Brain microvascular endothelial cell (primary cell): ENCODE measurements at regions not wholly inside any gene's neighbourhood (a gene's known extent, or its start where the extent isn't known, plus 50 kb on each side); places are given as distances from the start of the nearest gene placed in this dataset.
A peak's percentile ranks its signal among the peaks of the same experiment; 100 is the strongest.

ENCODE experiments used
- DNase-seq: peaks from one replicate; pipeline ENCODE4 v3.0.0-alpha.2; 2020
- H3K27ac ChIP-seq: fragments of 250-450 bp; sonication (Bioruptor Pico); 2 replicates; pipeline ENCODE4 v1.5.1; 2020; ENCODE audit warnings: mild to moderate bottlenecking, moderate library complexity
- H3K27me3 ChIP-seq: fragments of 250-450 bp; sonication (Bioruptor Pico); replicated peaks from 2 replicates; pipeline ENCODE4 v1.5.1; 2020; ENCODE audit warnings: mild to moderate bottlenecking
- H3K36me3 ChIP-seq: fragments of 250-450 bp; sonication (Bioruptor Pico); replicated peaks from 2 replicates; pipeline ENCODE4 v1.5.1; 2020; ENCODE audit warnings: mild to moderate bottlenecking
- H3K4me3 ChIP-seq: 2 replicates; pipeline ENCODE4 v1.5.1; 2011; ENCODE audit warnings: low read depth, mild to moderate bottlenecking, control low read depth, low read length, moderate library complexity
- CTCF ChIP-seq: IDR thresholded peaks from 2 replicates; pipeline ENCODE4 v1.5.1; 2011; ENCODE audit warnings: low read depth, mild to moderate bottlenecking, moderate library complexity, low read length, control low read depth, inconsistent platforms; ENCODE audit errors: missing control alignments
- in situ Hi-C: cut with HindIII; loops from 2 replicates; pipeline ENCODE4 v1.10.0; 2017; ENCODE audit warnings: low sequenced_read_pairs, low pct_ligation_motif_present

GRCh38 chr10:124280916-124281315, 137.8 kb downstream of the OAT start:
- Histone ChIP-seq H3K36me3 (no peaks in the 10 kb centered on the region), H3K4me3 (no peak overlapping the region), H3K27ac (no peak overlapping the region), H3K27me3 (no peaks in the 10 kb centered on the region)
- no peak for TF ChIP-seq CTCF
- no peak for DNase-seq
- in situ Hi-C loops = no loop called here

- Histone ChIP-seq H3K4me3 (no peak overlapping the region), H3K27me3 (no peaks in the 10 kb centered on the region), H3K27ac (no peak overlapping the region), H3K36me3 (no peaks in the 10 kb centered on the region)
- in situ Hi-C loops = no loop called here
- DNase-seq = no peak
- TF ChIP-seq CTCF = no peak
Measured at GRCh38 chr10:124279882-124280281, 138.8 kb downstream of the OAT start.

DNA sequence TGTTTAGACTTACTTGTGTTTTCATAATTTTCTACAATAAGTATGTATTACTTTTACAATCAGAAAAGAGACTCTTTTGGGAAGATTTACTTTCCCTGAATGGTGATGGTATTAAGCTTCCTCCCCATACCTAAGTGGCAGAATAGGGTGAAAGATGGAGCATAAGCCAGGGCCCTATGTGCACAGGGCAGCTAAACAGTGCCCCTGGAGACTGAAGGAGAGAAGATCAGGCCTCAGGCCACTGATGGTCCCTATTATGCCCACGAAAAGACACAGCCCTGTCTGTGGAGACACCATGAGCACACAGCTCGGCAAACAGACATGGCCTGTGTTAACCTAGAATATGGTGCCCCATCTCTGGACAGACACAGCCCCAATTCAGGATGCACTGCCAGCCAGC, 139.4 kb downstream of the OAT start:
- in situ Hi-C loops = no loop called here
- TF ChIP-seq CTCF = peak; percentile 21
- no peak overlapping the region for H3K27ac ChIP-seq
- H3K27me3 ChIP-seq = no peaks in the 10 kb centered on the region
- H3K36me3 ChIP-seq = no peaks in the 10 kb centered on the region
- H3K4me3 ChIP-seq = no peak overlapping the region
- DNase-seq = no peak

- in situ Hi-C loops = no loop called here
- TF ChIP-seq CTCF = no peak
- no peak overlapping the region for H3K4me3 ChIP-seq
- H3K27ac ChIP-seq = no peak overlapping the region
- no peak for DNase-seq
- no peaks in the 10 kb centered on the region for H3K27me3 ChIP-seq
- H3K36me3 ChIP-seq = no peaks in the 10 kb centered on the region
Measured at GRCh38 chr10:124278356-124278755, 140.4 kb downstream of the OAT start.

DNA sequence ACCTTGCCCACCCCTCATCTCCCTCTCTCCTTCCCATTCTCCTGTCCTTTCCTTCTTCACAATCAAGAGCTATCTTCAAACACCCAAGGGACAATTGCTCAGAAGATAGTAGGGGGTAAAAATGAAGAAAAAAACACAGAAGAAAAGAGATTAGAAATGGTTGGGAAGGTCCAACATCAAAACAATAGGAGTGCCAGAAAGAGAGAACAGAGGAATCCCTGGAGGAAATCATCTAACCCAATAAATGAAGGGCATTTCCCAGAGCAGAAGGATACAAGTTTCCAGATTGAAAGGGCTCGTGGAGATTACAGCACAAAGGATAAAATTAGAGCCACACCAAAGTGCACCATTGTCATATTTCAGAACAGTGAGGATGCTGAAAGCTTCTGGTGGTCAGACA, 145.6 kb downstream of the OAT start:
- in situ Hi-C loops = no loop called here
- Histone ChIP-seq H3K27ac (no peak overlapping the region), H3K36me3 (no peaks in the 10 kb centered on the region), H3K27me3 (no peaks in the 10 kb centered on the region), H3K4me3 (no peak overlapping the region)
- no peak for TF ChIP-seq CTCF
- DNase-seq = no peak

DNA sequence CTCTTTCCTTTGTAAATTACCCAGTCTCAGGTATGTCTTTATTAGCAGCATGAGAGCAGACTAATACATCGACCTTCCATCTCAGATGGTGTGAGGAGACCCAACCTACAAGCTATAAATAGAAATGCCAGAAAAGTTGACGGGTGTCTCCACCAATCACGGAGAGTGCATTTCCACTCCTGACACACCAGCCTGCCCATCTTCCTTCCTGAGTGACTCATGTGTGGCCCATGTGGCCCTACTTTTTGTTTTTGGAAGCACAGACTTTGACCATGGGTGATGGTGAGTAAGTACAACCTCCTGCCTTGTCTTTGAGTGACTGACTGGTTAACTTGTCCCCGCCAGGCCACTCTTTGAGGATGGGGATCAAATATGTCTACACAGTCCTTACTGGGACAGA, 147.0 kb downstream of the OAT start:
- TF ChIP-seq CTCF = no peak
- in situ Hi-C loops = no loop called here
- Histone ChIP-seq H3K4me3 (no peak overlapping the region), H3K27ac (no peak overlapping the region), H3K27me3 (no peaks in the 10 kb centered on the region), H3K36me3 (no peaks in the 10 kb centered on the region)
- DNase-seq = peak; percentile 19
